Prostate gland (tissue), 2 donors: ENCODE measurements at regions not wholly inside any gene's neighbourhood (a gene's known extent, or its start where the extent isn't known, plus 50 kb on each side); places are given as distances from the start of the nearest gene placed in this dataset.

Experiments used
- DNase-seq: peaks from one replicate; pipeline ENCODE4 v3.0.0-alpha.2; 2019; ENCODE audit warnings: low spot score
- H3K27ac ChIP-seq, 2 donors: fragments of 200-600 bp; sonication (generic); 2 replicates each; pipeline ENCODE4 v1.5.1; 2017 to 2019
- H3K27me3 ChIP-seq: fragments of 200-600 bp; sonication (generic); replicated peaks from 2 replicates; pipeline ENCODE4 v1.5.1; 2019; ENCODE audit not compliant: insufficient read depth
- H3K36me3 ChIP-seq, 2 donors: fragments of 200-600 bp; sonication (generic); 1 replicate in 1 of 2; 2 replicates in 1 of 2; pipeline versions ENCODE4 v1.5.1 to v1.8.1; 2017 to 2019
- H3K4me1 ChIP-seq: fragments of 200-600 bp; sonication (generic); replicated peaks from 2 replicates; pipeline ENCODE4 v1.5.1; 2019
- H3K4me3 ChIP-seq, 2 donors: fragments of 200-600 bp; sonication (generic); 2 replicates each; pipeline ENCODE4 v1.5.1; 2017 to 2019
- H3K9me3 ChIP-seq: fragments of 200-600 bp; sonication (generic); 2 replicates; pipeline ENCODE4 v1.5.1; 2017
- CTCF ChIP-seq, 4 experiments: fragments of 200-600 bp in 2 of 4; fragments of 450-650 bp in 2 of 4; sonication (generic) in 2 of 4; IDR thresholded peaks; 1 replicate in 3 of 4; 2 replicates in 1 of 4; pipeline ENCODE4 v1.5.1; 2016 to 2019; ENCODE audit warnings: antibody characterized with exemption in 4 of 4, mild to moderate bottlenecking in 2 of 4, moderate library complexity in 2 of 4
- POLR2A ChIP-seq: fragments of 450-650 bp; IDR thresholded peaks from one replicate; pipeline ENCODE4 v1.6.1; 2016; ENCODE audit warnings: antibody characterized with exemption, mild to moderate bottlenecking
- POLR2AphosphoS5 ChIP-seq: sonication (generic); formaldehyde crosslinking; IDR thresholded peaks from one replicate; pipeline ENCODE4 v1.6.1; 2017; ENCODE audit warnings: antibody characterized with exemption
- WGBS: methylation state at CpG from one replicate; pipeline ENCODE4 v1.1.5; 2018; 5-methylcytosine and 5-hydroxymethylcytosine counted together
- intact Hi-C: fragments of 100-400 bp; cut with DNase I; formaldehyde crosslinking; loops from one replicate; pipeline ENCODE4 v1.14.2; 2022

GRCh38 chr11:41878095-41878494 is 418.6 kb upstream of the LRRC4C start:
- 81% methylated on average over 2 of the region's 2 CpGs for WGBS
- H3K9me3 ChIP-seq, result no peaks in the 10 kb centered on the region
- intact Hi-C loops, result no loop called here
- no peak for TF ChIP-seq POLR2AphosphoS5
- TF ChIP-seq CTCF (IDR thresholded peaks at IDR 0.05), result no peak
- TF ChIP-seq POLR2A, result no peak
- H3K27me3 ChIP-seq, result no peaks in the 10 kb centered on the region
- no peak overlapping the region for H3K4me3 ChIP-seq
- H3K36me3 ChIP-seq, result no peaks in the 10 kb centered on the region
- H3K4me1 ChIP-seq, result no peaks in the 10 kb centered on the region
- no peak for DNase-seq
- no peak overlapping the region for H3K27ac ChIP-seq

- TF ChIP-seq POLR2AphosphoS5 (no peak), POLR2A (no peak), CTCF (IDR thresholded peaks at IDR 0.05) (no peak)
- Histone ChIP-seq H3K27me3 (no peaks in the 10 kb centered on the region), H3K4me3 (no peak overlapping the region), H3K27ac (no peak overlapping the region), H3K36me3 (no peaks in the 10 kb centered on the region), H3K4me1 (no peaks in the 10 kb centered on the region), H3K9me3 (no peaks in the 10 kb centered on the region)
- no peak for DNase-seq
- intact Hi-C loops, result no loop called here
Observed at GRCh38 chr11:41879214-41879613, 419.8 kb upstream of the LRRC4C start.

- Histone ChIP-seq H3K4me1 (no peaks in the 10 kb centered on the region), H3K27ac (no peak overlapping the region), H3K27me3 (no peaks in the 10 kb centered on the region), H3K9me3 (no peaks in the 10 kb centered on the region), H3K4me3 (no peak overlapping the region), H3K36me3 (no peaks in the 10 kb centered on the region)
- TF ChIP-seq POLR2AphosphoS5 (no peak), POLR2A (no peak), CTCF (IDR thresholded peaks at IDR 0.05) (no peak)
- no peak for DNase-seq
- intact Hi-C loops, result no loop called here
Observed at GRCh38 chr11:41895081-41895480, 435.6 kb upstream of the LRRC4C start.

GRCh38 chr11:41897991-41898390 is 438.5 kb upstream of the LRRC4C start:
- TF ChIP-seq POLR2A (no peak), POLR2AphosphoS5 (no peak), CTCF (IDR thresholded peaks at IDR 0.05) (no peak)
- H3K27ac ChIP-seq, result no peak overlapping the region
- no peaks in the 10 kb centered on the region for H3K36me3 ChIP-seq
- H3K27me3 ChIP-seq, result no peaks in the 10 kb centered on the region
- no peak overlapping the region for H3K4me3 ChIP-seq
- H3K9me3 ChIP-seq, result no peaks in the 10 kb centered on the region
- DNase-seq, result no peak
- 39% methylated on average over 2 of the region's 2 CpGs for WGBS
- no peaks in the 10 kb centered on the region for H3K4me1 ChIP-seq
- intact Hi-C loops, result no loop called here

GRCh38 chr11:41917900-41918299 is 458.4 kb upstream of the LRRC4C start:
- TF ChIP-seq POLR2A, result no peak
- TF ChIP-seq POLR2AphosphoS5, result no peak
- no peak for TF ChIP-seq CTCF (IDR thresholded peaks at IDR 0.05)
- Histone ChIP-seq H3K27me3 (no peaks in the 10 kb centered on the region), H3K9me3 (no peaks in the 10 kb centered on the region), H3K4me1 (no peaks in the 10 kb centered on the region), H3K27ac (no peak overlapping the region), H3K36me3 (no peaks in the 10 kb centered on the region), H3K4me3 (no peak overlapping the region)
- WGBS, result 81% methylated on average over 5 of the region's 5 CpGs
- DNase-seq, result no peak
- intact Hi-C loops, result no loop called here
